ENCODE measurements at regions not wholly inside any gene's neighbourhood (a gene's known extent, or its start where the extent isn't known, plus 50 kb on each side); places are given as distances from the start of the nearest gene placed in this dataset.

- H3K9me3 ChIP-seq, result no peaks in the 10 kb centered on the region
- no peak for TF ChIP-seq EP300 (IDR thresholded peaks at IDR 0.05)
- no peak for TF ChIP-seq POLR2AphosphoS5 (IDR thresholded peaks at IDR 0.05)
- TF ChIP-seq POLR2A (IDR thresholded peaks at IDR 0.05), result no peak
- TF ChIP-seq, protein P1, sequence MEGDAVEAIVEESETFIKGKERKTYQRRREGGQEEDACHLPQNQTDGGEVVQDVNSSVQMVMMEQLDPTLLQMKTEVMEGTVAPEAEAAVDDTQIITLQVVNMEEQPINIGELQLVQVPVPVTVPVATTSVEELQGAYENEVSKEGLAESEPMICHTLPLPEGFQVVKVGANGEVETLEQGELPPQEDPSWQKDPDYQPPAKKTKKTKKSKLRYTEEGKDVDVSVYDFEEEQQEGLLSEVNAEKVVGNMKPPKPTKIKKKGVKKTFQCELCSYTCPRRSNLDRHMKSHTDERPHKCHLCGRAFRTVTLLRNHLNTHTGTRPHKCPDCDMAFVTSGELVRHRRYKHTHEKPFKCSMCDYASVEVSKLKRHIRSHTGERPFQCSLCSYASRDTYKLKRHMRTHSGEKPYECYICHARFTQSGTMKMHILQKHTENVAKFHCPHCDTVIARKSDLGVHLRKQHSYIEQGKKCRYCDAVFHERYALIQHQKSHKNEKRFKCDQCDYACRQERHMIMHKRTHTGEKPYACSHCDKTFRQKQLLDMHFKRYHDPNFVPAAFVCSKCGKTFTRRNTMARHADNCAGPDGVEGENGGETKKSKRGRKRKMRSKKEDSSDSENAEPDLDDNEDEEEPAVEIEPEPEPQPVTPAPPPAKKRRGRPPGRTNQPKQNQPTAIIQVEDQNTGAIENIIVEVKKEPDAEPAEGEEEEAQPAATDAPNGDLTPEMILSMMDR (IDR thresholded peaks at IDR 0.05), result no peak
- H3K4me1 ChIP-seq, result no peaks in the 10 kb centered on the region
- H3K4me3 ChIP-seq, result no peak overlapping the region
- 91 to 97% methylated on average over 2 of the region's 2 CpGs for WGBS, 2 donors
- no peak for DNase-seq
- no peaks in the 10 kb centered on the region for H3K27me3 ChIP-seq
- no peak overlapping the region for H3K27ac ChIP-seq
- no peaks in the 10 kb centered on the region for H3K36me3 ChIP-seq
- ATAC-seq (ENCODE audit: low FRiP score in 2 of 2), result no peak
These were observed 306.6 kb downstream of the SLC6A15 start for GRCh38 chr12:84605983-84606382.

DNA sequence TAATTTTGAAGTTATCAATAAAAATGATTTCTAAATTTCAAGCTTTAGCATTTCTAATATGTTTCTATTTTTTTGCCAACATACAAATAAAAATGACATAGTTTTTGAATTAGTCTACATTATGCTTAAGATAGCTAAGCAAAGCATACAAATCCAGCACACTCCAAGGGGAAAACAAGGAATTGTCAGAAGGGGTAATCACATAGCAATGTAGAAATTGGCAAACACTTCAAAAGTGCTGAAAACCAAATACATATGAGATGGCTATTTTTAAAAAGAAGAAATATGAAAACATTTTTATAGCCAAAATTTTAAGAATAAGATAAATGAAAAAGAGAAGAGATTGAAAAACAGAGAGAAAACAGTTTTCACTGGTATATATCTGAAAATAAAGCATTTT is 308.0 kb downstream of the SLC6A15 start:
- ATAC-seq (ENCODE audit: low FRiP score in 2 of 2), result no peak
- TF ChIP-seq POLR2AphosphoS5 (IDR thresholded peaks at IDR 0.05) (no peak), EP300 (IDR thresholded peaks at IDR 0.05) (no peak), POLR2A (IDR thresholded peaks at IDR 0.05) (no peak)
- TF ChIP-seq, protein P1 (IDR thresholded peaks at IDR 0.05), result no peak
- Histone ChIP-seq H3K9me3 (no peaks in the 10 kb centered on the region), H3K4me3 (no peak overlapping the region), H3K4me1 (no peaks in the 10 kb centered on the region), H3K27ac (no peak overlapping the region), H3K36me3 (no peaks in the 10 kb centered on the region), H3K27me3 (no peaks in the 10 kb centered on the region)
- no peak for DNase-seq

DNA sequence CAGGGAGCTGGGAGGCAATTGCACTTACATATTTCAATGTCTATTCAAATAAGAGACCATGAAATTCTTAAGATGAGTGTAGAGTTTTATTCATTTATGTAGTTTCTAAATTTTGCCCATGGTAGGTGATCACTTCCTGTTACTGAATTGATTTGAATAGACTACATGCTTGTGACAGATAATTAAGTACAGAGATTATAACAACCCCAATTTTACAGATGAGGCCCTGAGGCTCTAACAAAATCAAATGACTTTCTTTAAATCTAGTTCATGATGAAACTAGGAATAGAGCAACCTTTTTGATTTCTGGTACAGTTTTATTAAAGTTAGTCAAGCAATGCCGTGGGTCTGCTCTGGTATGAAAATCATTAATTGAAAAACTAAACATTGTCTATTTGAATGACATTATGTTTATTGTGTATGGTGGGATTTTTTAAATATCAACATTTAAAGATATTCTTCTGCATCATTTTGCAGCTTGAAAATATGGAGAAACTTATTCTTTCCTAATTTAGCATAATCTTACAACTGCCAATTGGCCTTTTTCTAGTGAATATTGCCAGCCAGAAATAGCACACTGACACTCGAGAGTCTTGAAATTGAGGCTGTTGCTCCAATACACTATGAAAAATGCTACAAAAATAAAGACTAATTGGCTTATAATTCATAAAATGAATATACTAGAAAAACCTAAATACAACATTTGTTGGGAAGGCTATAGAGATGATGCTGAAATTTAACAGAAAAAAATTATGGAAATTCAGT is 308.9 kb downstream of the SLC6A15 start:
- Histone ChIP-seq H3K36me3 (no peaks in the 10 kb centered on the region), H3K27ac (no peak overlapping the region), H3K4me3 (no peak overlapping the region), H3K4me1 (no peaks in the 10 kb centered on the region), H3K9me3 (no peaks in the 10 kb centered on the region), H3K27me3 (no peaks in the 10 kb centered on the region)
- no peak for TF ChIP-seq EP300 (IDR thresholded peaks at IDR 0.05)
- TF ChIP-seq POLR2AphosphoS5 (IDR thresholded peaks at IDR 0.05), result no peak
- TF ChIP-seq POLR2A (IDR thresholded peaks at IDR 0.05), result no peak
- TF ChIP-seq, protein P1 (IDR thresholded peaks at IDR 0.05), result no peak
- 69 to 73% methylated on average over 2 of the region's 2 CpGs for WGBS, 2 donors
- ATAC-seq (ENCODE audit: low FRiP score in 2 of 2) (no peak), DNase-seq (no peak)

GRCh38 chr12:84601483-84601882 is 311.1 kb downstream of the SLC6A15 start:
- Histone ChIP-seq H3K4me1 (no peaks in the 10 kb centered on the region), H3K9me3 (no peaks in the 10 kb centered on the region), H3K4me3 (no peak overlapping the region), H3K27ac (no peak overlapping the region), H3K27me3 (no peaks in the 10 kb centered on the region), H3K36me3 (no peaks in the 10 kb centered on the region)
- TF ChIP-seq, protein P1 (IDR thresholded peaks at IDR 0.05), result no peak
- DNase-seq (no peak), ATAC-seq (ENCODE audit: low FRiP score in 2 of 2) (no peak)
- WGBS, 2 donors, result 65 to 73% methylated on average over 3 of the region's 3 CpGs

- TF ChIP-seq POLR2A (IDR thresholded peaks at IDR 0.05) (no peak), POLR2AphosphoS5 (IDR thresholded peaks at IDR 0.05) (no peak), EP300 (IDR thresholded peaks at IDR 0.05) (no peak)
- TF ChIP-seq, protein P1 (IDR thresholded peaks at IDR 0.05), result no peak
- no peaks in the 10 kb centered on the region for H3K27me3 ChIP-seq
- no peaks in the 10 kb centered on the region for H3K9me3 ChIP-seq
- no peak overlapping the region for H3K4me3 ChIP-seq
- ATAC-seq (ENCODE audit: low FRiP score in 2 of 2) (no peak), DNase-seq (no peak)
- H3K36me3 ChIP-seq, result no peaks in the 10 kb centered on the region
- no peak overlapping the region for H3K27ac ChIP-seq
- WGBS, 2 donors, result 40 to 63% methylated on average over 2 of the region's 2 CpGs
- H3K4me1 ChIP-seq, result no peaks in the 10 kb centered on the region
These were observed 313.1 kb downstream of the SLC6A15 start for GRCh38 chr12:84599539-84599938.

Data from upper lobe of left lung (tissue), 6 donors.